ENCODE measurements at regions not wholly inside any gene's neighbourhood (a gene's known extent, or its start where the extent isn't known, plus 50 kb on each side); places are given as distances from the start of the nearest gene placed in this dataset.

GRCh38 chr15:97057503-97057902 lies 727.0 kb downstream of the NR2F2 start:
- no peak for TF ChIP-seq CTCF (conservative IDR thresholded peaks at IDR 0.05)

GRCh38 chr15:97059281-97059680 lies 728.8 kb downstream of the NR2F2 start:
- H3K27ac ChIP-seq, result no peak overlapping the region

More at GRCh38 chr15:97057503-97057902, 727.0 kb downstream of the NR2F2 start:
- no peak overlapping the region for H3K27ac ChIP-seq

GRCh38 chr15:97061392-97061791 lies 730.9 kb downstream of the NR2F2 start:
- TF ChIP-seq CTCF (conservative IDR thresholded peaks at IDR 0.05), result no peak
- no peak overlapping the region for H3K27ac ChIP-seq

More at GRCh38 chr15:97059281-97059680, 728.8 kb downstream of the NR2F2 start:
- TF ChIP-seq CTCF (conservative IDR thresholded peaks at IDR 0.05), result no peak

GRCh38 chr15:97071668-97072067 lies 741.2 kb downstream of the NR2F2 start:
- H3K27ac ChIP-seq, result no peak overlapping the region
- TF ChIP-seq CTCF (conservative IDR thresholded peaks at IDR 0.05), result no peak

GRCh38 chr15:97072545-97072944 lies 742.0 kb downstream of the NR2F2 start:
- no peak overlapping the region for H3K27ac ChIP-seq
- TF ChIP-seq CTCF (conservative IDR thresholded peaks at IDR 0.05), result no peak

GRCh38 chr15:97076011-97076410 lies 745.5 kb downstream of the NR2F2 start:
- no peak overlapping the region for H3K27ac ChIP-seq
- TF ChIP-seq CTCF (conservative IDR thresholded peaks at IDR 0.05), result no peak

- no peak for TF ChIP-seq CTCF (conservative IDR thresholded peaks at IDR 0.05)
Observed at GRCh38 chr15:97077975-97078374, 747.5 kb downstream of the NR2F2 start.

GRCh38 chr15:97078591-97078990 lies 748.1 kb downstream of the NR2F2 start:
- H3K27ac ChIP-seq, result no peak overlapping the region
- no peak for TF ChIP-seq CTCF (conservative IDR thresholded peaks at IDR 0.05)

More at GRCh38 chr15:97077975-97078374, 747.5 kb downstream of the NR2F2 start:
- H3K27ac ChIP-seq, result no peak overlapping the region
